ENCODE measurements at regions not wholly inside any gene's neighbourhood (a gene's known extent, or its start where the extent isn't known, plus 50 kb on each side); places are given as distances from the start of the nearest gene placed in this dataset.
A peak's percentile ranks its signal among the peaks of the same experiment; 100 is the strongest.

DNA sequence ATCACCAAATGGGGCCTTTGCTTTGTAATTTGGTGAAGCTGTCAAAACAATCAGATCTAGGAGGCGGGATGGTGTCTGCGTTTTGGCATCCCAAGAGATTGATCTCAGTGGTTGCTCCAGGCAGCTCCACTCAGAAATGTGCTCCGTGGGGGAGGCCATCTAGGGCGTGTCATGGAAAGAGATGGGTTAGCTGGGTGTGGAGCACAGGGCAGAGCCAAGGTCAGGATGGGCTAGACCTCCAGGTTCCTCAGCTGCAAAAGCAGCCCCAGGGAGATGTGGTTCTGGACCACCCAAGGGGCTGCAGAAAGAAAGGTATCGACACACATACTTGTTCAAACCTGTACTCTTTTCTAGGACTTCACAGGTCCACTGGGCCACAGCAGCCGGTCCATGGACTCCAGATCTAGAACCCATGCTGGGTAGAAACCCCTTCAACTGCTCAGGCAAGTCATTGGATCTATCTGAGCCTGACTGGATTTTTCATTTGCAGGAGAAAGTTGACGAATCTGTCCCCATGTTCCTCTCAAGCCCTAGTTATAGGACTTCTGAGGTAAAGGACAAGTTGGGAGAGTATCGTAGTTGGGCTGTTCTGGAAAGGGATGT is 270.2 kb upstream of the RPL38 start:
- no peak for DNase-seq (ENCODE audit: low read depth)

DNA sequence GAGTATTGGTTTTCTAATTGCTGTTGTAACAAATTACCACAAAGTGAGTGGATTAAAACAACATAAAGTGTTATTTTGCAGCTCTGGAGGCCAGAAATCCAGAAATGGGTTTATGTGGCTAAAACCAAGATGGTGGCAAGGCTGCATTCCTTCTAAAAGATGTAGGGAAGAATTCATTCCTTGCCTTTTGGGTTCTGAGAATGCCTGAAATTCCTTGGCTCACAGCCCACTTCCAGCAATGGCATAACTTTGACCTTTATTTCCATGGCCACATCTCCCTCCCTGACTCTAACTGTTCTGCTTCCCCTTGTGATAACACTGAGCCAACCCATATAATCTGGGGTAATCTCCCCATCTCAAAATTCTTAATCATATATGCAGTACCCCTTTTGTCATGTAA is 269.6 kb upstream of the RPL38 start:
- DNase-seq (ENCODE audit: low read depth): no peak

DNA sequence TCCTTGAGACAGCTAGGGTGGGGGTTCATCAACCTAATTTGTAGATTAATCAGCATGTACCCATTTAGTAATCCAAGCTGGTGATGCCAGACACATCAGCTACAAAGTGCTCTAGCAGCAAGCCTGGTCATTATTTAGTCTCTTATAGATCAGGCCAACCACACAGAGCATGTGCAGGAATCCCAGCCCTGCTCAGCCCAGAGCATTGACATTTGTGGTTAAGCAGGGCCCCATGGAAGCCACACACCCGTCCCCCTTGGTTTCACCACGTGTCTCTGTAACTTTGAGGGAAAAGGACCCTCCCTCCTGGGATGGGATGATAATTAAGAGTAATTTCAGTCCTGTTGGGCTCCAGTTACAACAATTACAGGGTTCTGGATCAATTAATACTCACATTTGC is 268.8 kb upstream of the RPL38 start:
- DNase-seq (ENCODE audit: low read depth): no peak

DNA sequence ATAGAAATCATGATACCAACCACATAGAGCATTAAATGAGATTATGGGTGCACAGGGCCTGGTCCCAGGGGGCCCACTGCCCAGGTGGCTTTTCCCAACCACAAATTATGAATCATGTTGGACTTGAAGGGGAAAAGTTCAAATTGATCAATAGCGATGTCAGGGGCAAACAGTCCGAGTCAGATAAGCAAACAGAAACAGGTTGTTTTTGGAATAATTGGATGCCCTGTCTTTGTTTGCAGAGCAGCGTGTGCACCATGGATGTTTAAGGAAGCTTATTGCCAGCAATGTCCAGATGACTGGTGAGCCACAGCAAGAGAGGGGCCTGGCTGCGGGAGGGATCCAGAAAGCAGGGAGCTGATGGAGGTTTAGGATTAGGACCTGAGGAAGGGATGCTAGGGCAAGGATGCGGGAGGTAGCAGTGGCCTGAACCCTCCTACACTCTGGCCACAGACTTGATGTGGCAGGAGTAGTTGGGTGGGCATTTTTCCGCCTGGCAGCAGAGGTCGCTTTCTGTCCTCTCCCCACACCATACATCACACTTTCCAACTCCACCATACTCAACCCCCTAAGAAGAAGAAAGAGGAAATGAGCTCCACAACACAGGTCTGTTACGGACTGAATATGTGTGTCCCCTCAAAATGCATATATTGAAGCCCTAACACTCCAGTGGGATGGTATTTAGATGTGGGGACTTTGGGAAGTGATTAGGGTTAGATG is 266.4 kb upstream of the RPL38 start:
- DNase-seq (ENCODE audit: low read depth): no peak

DNA sequence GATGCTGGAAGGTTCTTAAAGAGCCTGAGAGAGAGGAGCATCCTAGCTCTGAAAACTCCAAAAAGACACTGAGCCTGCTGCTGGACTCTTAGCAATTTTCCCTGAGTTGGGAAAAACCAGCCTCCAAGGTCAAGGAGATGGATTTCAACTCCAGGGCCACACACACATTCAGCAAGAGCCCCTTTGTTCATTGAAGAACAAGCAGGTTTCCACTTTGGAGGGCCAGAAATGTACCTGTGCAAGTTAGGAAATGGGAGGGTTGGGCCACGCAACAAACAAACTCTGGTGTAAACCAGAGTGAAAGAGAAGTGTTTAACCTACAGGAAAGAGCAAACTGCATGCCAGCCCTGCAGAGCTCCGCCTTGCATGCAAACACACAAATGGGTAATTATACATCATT is 264.8 kb upstream of the RPL38 start:
- no peak for DNase-seq (ENCODE audit: low read depth)

DNA sequence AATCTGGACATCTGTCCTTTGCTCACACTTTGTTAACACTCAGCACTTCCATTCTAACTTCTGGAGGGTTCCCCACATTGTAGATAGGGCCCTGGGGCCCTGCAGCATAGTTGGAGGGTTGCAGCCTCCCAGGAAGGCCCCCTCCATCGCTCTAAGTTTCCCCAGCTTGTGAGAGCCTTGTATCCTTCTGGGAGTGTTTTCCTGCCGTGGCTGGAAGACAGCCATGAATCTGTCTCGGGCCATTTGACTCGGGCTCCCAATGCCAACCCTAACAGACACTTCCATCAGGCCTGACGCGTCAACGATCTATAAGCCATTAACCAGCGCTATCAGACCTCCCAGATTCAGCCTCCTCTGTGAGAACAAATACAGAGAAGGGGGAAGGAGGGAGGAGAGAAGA is 263.7 kb upstream of the RPL38 start:
- no peak for DNase-seq (ENCODE audit: low read depth)

DNA sequence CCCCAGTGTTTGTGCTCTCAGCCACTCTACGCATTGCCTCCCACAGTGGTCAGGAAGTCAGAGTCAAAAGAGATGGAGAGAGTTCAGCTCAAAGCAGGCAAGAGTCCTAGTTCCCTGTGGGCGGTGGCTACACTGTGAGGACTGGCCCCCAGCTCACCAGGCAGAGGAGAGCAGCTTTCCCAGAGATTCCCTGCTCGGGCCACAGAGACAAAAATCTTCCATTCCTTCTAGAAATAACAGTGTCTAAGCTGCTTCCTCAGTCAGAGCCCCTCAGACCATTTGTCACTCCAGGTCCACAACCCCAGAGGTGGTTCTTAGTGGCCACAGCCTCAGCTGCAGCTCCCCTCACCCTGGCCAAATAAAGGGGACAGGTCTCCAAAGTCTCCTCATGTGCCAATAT is 263.0 kb upstream of the RPL38 start:
- no peak for DNase-seq (ENCODE audit: low read depth)

DNA sequence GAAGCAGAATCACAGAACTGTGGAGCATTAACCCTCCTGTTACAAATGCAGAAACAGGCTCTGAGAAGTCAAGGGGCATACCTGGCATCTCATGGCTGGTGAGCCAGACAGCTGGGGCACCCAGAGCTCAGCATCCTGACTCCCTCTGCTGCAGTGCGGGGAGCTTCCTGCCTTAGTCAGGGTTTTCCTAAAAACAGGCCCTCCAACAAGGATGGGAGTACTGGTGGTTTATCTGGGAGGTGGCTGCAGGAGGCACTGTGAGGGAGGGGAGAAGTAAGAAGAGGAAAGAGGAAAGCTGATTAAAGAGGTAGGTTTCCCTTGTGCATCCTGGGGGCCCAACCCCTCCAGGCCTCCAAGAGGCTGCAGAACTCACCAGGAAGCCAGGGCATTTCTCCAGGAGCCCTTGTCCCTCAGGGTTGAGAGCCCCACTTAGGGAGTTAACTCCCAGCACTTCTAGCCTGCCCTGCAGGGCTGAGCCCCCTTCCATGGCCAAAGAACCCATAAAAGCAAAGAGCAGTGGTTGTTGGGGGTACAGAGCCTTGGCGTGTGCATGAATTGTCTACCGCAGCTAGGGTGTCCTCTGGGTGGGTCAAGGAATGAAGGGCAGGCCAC is 261.5 kb upstream of the RPL38 start:
- DNase-seq (ENCODE audit: low read depth): no peak

DNA sequence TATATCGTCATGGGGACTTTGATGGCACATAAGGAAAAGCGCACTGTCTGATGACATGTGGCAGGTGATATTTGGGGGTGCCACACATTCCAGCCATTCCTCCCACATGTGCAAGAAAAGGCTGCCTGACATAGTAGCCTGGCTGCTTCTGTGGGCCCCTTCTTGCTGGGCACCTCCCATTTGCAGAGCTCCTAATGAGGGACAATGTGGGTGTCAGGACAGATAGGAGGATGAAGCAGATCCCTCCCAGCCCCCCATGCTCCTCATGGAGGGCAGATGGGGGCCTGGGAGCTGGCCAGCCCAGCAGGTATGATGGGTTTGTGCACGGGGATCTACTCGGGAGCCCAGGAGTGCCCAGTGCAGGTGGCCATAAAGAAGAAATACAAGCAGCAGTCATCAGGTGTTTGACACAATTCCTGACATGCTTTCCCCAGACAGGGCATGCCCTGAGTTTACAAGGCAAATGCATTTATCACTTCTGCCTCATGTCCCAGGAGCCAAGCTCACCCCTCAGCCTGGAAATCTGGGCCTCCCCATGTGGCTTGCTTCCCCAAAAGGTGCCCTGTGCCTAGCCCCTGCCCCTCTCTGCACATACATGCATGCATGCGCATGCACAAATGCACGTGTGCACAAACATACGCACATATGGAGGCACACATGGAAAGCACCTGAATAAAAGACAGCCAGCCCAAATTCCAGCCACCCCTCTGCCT is 260.6 kb upstream of the RPL38 start:
- DNase-seq (ENCODE audit: low read depth): no peak

DNA sequence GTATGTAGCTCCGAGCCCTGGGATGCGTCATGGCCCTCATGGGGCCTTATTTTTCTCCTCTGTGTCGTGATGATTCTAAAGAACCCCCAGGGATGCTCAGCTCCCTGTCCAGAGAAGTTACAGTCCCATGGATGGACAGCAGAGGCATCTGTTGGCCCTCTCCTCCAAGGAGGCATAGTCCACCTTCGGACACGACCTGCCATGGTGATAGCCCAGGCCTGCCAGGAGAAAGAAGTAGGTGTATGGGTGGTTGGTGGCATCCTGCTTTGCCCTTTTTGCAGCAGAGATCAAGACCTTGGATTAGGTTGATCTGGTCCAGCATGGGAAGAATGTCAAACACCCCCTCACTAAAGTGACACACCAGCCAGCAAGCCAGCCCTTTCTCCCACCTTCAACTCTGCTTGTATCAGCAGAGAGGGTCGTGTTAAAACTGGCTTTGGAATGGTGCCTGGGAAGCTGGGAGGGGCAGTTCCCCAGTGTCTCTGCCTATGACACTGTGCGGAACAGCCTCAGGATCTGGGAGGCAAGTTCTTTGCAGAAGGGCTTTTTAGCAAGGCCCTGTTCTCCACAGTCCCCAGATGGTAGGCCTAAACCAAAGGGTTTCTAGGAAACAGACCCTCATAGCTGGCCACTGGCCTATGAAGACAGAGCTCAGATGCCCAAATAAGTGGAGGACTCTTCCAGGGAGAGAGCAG is 259.9 kb upstream of the RPL38 start:
- DNase-seq (ENCODE audit: low read depth): no peak

DNA sequence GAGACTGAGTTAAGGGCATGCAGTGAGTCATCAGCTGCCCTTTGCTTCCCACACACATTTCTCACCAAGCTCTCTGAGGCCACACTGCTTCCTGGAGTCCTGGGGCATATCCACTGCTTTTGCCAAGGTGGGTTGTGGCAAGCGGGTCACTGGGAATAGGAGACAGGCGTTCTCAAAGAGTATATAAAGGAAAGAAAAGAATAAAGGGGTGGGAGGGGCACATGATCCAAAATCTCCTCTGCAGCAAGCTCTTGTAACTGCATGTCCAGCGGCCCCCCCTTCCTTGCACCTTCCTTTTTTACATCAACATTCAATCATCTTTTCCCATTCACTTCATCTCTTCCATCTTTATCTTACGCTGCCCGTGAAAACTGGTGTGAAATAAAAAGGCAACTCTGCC is 259.1 kb upstream of the RPL38 start:
- DNase-seq (ENCODE audit: low read depth): no peak

DNA sequence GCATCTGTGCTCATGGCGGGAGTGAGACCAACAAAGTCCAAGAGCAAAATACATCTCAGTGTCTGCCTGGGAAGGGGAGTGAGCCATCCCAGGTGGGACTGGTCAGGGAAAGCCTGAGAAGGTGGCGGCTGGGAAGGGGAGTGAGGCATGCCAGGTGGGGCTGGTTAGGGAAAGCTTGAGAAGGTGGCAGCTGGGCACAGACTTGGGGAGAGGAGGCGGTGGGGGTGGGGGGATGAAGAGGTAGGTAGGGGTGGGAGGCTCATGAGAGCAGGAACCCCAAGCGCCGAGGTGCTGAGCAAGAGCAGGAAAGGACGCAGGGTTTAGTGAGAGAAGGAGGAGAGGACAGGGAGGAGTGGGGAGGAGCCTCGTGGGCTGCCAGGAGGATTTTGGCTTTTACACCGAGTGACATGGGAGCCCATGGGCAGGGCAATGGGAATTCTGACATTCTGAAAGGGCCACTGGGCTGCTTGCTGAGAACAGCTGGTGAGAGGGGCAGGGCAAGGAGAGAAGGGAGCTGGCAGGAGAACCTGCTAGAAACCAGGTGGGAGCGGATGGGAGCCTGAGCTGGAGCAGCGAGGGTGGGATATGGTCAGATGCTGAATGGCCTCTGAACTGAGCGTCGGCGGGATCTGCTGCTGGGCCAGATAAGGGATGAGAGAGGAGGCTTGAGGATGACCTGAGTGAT is 256.1 kb upstream of the RPL38 start:
- DNase-seq (ENCODE audit: low read depth): no peak

DNA sequence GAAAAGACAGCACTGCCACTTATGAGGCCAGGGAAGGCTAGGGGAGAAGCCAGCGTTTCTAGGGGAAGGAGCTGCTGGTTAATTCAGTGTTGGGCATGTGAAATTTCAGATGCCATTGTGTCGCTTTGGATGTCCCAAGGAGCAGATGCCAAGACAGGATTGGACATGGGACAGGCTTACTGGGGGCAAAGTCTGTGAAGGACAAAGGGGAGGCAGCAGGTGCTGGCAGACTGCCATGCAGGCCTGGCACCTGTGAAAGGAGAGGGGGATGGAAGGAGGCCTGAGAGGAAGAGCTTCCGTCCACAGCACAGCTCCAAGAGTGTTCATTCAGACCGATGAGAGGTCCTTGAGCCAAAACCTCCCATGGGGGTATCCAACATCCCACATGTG is 255.5 kb upstream of the RPL38 start:
- DNase-seq (ENCODE audit: low read depth): no peak

DNA sequence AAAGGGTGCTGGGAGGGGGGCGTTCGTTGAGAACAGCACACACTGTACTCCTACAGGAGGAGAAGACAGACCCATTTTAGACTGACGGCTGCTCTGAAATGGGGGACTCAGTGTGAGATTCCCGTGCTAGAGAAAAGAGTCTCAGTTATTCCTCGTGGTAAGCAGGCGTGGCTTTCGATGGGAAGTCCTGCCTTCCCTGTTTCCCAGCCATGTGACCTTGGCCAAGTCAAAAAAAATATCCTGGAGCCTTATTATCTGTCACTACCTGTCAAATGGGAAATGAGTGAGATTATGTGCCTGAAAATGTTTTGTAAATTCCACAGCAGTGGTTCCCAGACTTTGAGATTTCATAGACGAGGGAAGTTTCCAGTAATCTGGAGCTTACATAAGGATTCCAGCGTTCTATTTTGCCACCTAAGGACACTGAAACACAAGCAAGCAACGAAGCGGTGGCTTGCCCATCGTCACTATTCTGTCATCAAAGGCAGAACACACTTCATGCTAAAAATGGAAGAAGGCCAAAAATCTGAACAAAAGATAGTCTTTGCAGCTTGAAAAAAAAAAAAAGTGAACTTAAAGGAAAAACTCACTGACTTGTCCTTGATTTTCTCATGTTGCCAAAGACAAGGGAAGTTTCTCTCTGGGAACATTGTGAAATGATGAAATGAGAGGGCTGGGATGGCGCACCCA is 253.4 kb upstream of the RPL38 start:
- no peak for DNase-seq (ENCODE audit: low read depth)

DNA sequence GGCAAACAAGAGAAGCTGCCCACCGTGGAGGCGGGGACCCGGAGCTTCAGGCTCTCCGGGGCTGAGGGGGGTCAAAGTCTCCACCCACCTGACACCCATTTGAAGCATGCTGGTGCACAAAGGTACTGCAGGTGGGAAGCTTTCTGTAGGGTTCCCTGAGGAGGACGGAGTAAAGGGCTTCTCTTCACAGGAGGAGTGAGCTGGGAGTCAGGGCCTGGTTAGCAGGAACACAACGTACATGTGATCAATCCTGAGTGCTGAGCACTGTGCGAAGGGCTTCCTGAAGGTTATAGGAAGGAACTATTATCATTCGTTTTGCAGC is 252.9 kb upstream of the RPL38 start:
- DNase-seq (ENCODE audit: low read depth): no peak

DNA sequence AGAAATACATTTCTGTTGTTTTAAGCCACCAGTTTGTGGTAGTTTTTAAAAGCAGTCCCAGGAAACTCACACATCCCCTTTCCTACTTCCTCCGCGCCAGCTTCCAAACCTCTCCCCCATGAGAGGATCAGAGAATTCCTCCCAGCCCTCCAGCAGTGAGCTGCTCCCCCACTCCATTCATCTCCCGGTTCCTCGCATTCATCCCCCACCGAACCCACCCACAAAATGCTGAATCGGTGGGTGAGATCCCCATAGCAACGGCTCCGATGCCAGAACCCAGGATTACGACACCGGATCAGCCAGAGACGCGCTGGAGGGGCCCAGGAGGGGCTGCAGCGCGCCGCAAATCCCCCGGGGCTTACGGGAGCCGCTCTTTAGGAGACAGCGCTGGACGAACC is 251.4 kb upstream of the RPL38 start:
- DNase-seq (ENCODE audit: low read depth): no peak

DNA sequence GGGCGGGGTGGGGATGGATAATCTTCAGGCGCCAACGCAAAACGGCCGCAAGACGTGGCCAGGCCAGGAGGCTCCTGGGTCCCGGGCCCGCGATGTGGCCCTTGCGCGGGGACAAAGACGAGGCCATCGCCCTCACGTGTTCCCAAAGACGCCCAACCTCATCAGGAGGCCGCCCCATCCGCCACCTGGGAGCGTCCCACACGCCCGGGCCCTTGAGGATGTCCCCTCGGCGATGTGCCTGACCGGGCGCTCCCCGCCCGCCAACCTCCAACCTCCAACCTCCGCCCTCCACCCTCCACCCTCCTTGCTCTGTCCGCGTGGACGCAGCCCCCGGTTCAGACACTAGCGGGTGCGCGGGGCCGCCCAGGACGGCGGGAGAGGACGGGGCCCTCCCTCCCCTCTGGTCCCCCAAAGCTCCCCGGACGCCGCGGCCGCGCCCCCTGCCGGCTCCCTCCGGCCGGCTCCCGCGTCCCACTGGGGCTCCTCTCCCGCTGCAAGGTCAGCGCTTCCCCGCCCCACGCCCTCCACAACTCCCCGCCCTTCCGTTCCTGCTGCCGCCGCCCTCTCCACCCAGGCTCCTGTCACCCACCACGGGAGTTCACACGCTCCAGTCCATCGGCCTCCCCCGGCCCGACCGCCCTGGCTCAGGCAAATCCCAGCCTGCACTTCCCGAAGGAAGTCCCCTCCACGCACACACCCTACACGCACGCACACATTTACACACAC is 250.8 kb upstream of the RPL38 start:
- peak; percentile 20 for DNase-seq (ENCODE audit: low read depth)

DNA sequence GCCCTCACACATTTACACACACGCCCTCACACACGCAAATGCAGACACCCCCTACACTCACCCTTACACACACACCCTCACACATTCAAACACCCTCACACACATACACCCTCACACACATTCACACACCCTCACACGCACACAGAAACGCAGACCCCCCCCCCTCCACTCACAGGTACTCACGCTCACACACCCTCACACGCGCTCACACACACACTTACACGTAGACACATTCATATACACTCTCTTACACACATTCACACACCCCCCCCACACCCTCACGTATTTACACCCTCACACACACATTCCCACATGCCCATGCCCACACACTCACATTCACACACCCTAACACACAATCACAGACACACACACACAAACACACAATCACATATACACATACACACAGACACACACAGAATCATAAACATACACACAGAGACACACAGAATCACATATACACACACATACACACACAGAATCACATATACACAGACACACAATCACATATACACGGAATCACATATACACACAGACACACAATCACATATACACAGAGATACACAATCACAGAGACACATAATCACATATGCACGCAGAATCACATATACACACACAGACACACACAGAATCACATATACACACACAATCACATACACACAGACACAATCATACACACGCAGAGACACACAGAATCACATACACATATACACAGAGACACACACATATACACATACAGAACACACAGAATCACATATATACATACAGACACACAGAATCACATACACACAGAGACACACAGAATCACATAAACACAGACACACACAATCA is 250.1 kb upstream of the RPL38 start:
- DNase-seq (ENCODE audit: low read depth): no peak

DNA sequence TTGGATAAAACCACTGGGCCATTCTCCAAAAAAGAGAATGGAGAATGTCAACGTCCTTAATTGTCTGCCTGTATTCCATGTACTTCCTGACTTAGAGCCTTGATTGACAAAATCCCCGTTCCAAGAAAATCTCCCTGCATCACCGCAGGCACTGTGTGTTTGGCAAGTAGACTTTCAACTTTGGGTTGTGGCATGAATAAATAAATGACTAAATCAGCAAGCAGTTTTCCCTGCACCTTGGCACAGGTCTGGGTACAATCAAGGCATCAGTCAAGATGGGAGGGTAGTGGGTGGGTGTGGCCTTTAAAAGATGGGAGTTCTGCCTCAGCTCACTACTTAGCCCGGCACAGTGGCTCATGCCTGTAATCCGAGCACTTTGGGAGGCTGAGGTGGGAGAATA is 248.5 kb upstream of the RPL38 start:
- DNase-seq (ENCODE audit: low read depth): no peak

DNA sequence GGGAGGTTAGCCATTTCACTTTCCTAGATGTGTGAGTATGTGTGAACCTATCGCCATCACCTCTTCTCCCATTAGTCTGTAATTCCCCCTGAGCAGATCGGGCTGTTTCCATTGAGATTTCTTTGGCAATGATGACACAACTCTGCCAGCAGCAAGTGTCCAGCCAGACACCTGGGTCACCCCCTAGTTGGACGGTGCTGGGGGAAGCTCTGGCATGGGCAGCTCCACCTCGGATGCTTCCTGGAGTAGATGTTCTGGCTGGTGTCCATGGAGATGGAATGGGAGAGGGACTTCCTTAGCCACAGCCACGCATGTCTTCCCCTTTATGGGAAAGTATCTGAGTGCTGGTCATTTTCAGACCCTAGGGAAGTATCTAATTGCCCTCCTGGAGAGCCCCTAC is 247.9 kb upstream of the RPL38 start:
- no peak for DNase-seq (ENCODE audit: low read depth)

Measured in activated T-helper 1 cell treated with Interleukin-2 at 50 U/mL for 16 hours (primary cell).